ENCODE measurements at regions not wholly inside any gene's neighbourhood (a gene's known extent, or its start where the extent isn't known, plus 50 kb on each side); places are given as distances from the start of the nearest gene placed in this dataset.

- Histone ChIP-seq H3K36me3 (no peaks in the 10 kb centered on the region), H3K27me3 (no peaks in the 10 kb centered on the region), H3K4me1 (peaks cover 3 to 10% (median 7%) of the 10 kb centered on the region in 4 donors), H3K27ac (no peak overlapping the region), H3K9me3 (no peaks in the 10 kb centered on the region), H3K4me3 (no peak overlapping the region)
- ATAC-seq (ENCODE audit: low FRiP score in 2 of 2) (no peak), DNase-seq (no peak)
- 60 to 75% methylated on average over 3 to 7 of the region's 7 CpGs for WGBS, 2 donors
- TF ChIP-seq POLR2AphosphoS5 (IDR thresholded peaks at IDR 0.05), result no peak
- TF ChIP-seq EP300 (IDR thresholded peaks at IDR 0.05), result no peak
- no peak for TF ChIP-seq CTCF (IDR thresholded peaks at IDR 0.05)
- TF ChIP-seq POLR2A (IDR thresholded peaks at IDR 0.05), result no peak
Observed at GRCh38 chr10:78892338-78893176, 176.2 kb upstream of the ZMIZ1 start.

- Histone ChIP-seq H3K4me1 (peaks cover 3 to 10% (median 7%) of the 10 kb centered on the region in 4 donors), H3K27ac (no peak overlapping the region), H3K36me3 (no peaks in the 10 kb centered on the region), H3K4me3 (no peak overlapping the region), H3K9me3 (no peaks in the 10 kb centered on the region), H3K27me3 (no peaks in the 10 kb centered on the region)
- DNase-seq (no peak), ATAC-seq (ENCODE audit: low FRiP score in 2 of 2) (no peak)
- TF ChIP-seq POLR2AphosphoS5 (IDR thresholded peaks at IDR 0.05), result no peak
- TF ChIP-seq POLR2A (IDR thresholded peaks at IDR 0.05), result no peak
- no peak for TF ChIP-seq EP300 (IDR thresholded peaks at IDR 0.05)
- TF ChIP-seq CTCF (IDR thresholded peaks at IDR 0.05), result no peak
- WGBS, 2 donors, result 75 to 90% methylated on average over 5 of the region's 5 CpGs
Observed at GRCh38 chr10:78893217-78893616, 175.5 kb upstream of the ZMIZ1 start.

- DNase-seq, result peak in 1 of 2 donors; percentile 39
- 85 to 88% methylated on average over 11 to 12 of the region's 12 CpGs for WGBS, 2 donors
- TF ChIP-seq POLR2AphosphoS5 (IDR thresholded peaks at IDR 0.05) (no peak), EP300 (IDR thresholded peaks at IDR 0.05) (no peak), POLR2A (IDR thresholded peaks at IDR 0.05) (no peak), CTCF (IDR thresholded peaks at IDR 0.05) (no peak)
Observed at GRCh38 chr10:78894089-78894840, 174.5 kb upstream of the ZMIZ1 start.

GRCh38 chr10:78894841-78895195 lies 173.9 kb upstream of the ZMIZ1 start:
- no peaks in the 10 kb centered on the region for H3K27me3 ChIP-seq
- DNase-seq, result no peak
- no peaks in the 10 kb centered on the region for H3K9me3 ChIP-seq
- no peak for ATAC-seq (ENCODE audit: low FRiP score in 2 of 2)
- H3K4me1 ChIP-seq, result peaks cover 3 to 10% (median 7%) of the 10 kb centered on the region in 4 donors
- 92 to 95% methylated on average over 2 to 3 of the region's 3 CpGs for WGBS, 2 donors
- no peaks in the 10 kb centered on the region for H3K36me3 ChIP-seq
- H3K27ac ChIP-seq, result no peak overlapping the region
- no peak overlapping the region for H3K4me3 ChIP-seq
- TF ChIP-seq CTCF (IDR thresholded peaks at IDR 0.05) (no peak), POLR2AphosphoS5 (IDR thresholded peaks at IDR 0.05) (no peak), POLR2A (IDR thresholded peaks at IDR 0.05) (no peak), EP300 (IDR thresholded peaks at IDR 0.05) (no peak)

More at GRCh38 chr10:78894089-78894840, 174.5 kb upstream of the ZMIZ1 start:
- H3K4me3 ChIP-seq, result no peak overlapping the region
- H3K36me3 ChIP-seq, result no peaks in the 10 kb centered on the region
- H3K4me1 ChIP-seq, result peaks cover 3 to 10% (median 7%) of the 10 kb centered on the region in 4 donors
- H3K27me3 ChIP-seq, result no peaks in the 10 kb centered on the region
- H3K27ac ChIP-seq, result no peak overlapping the region
- no peaks in the 10 kb centered on the region for H3K9me3 ChIP-seq
- no peak for ATAC-seq (ENCODE audit: low FRiP score in 2 of 2)
